ENCODE measurements at regions not wholly inside any gene's neighbourhood (a gene's known extent, or its start where the extent isn't known, plus 50 kb on each side); places are given as distances from the start of the nearest gene placed in this dataset.
"Not testable (repeated sequence)": the region's sequence is repeated elsewhere in the genome, so short reads cannot be mapped to it uniquely, and the experiment has no call there.

DNA sequence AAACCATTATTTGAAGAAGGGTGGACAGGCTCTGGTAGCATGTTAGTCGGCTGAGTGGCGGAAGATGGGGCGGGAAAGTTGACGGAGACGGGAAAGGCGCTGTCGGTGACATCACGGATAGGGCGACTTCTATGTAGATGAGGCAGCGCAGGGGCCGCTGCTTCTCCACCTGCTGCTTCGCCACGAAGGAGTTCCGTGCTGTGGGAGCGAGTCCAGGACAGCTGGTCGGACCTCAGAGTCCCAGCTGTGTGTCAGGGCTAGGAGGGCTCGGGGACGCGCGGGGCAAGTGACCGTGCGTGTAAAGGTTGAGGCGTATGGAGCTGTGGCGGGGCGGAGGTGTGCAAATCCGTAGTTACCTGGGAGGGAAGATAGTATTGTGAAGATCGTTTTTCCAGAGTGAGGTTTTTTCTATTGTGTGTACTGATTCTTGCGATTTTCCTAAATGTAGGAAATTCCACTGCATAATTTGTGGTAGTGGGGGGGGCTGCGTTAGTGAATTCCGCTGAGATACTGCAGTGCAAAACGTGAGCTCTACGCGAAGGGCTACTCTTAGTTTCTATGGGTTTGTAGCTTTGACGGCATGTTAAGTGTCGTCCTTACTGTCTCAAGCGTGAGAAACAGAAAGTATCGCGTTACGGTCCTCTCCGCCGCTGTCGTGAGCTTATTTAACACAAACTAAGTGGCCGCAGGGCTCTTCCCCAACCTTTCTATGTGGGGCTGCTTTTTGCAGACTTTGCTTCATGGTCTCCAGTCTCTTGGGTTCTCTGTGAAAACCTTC lies 111.2 kb upstream of the NBPF11 start (continued):
- TF ChIP-seq, protein P1, sequence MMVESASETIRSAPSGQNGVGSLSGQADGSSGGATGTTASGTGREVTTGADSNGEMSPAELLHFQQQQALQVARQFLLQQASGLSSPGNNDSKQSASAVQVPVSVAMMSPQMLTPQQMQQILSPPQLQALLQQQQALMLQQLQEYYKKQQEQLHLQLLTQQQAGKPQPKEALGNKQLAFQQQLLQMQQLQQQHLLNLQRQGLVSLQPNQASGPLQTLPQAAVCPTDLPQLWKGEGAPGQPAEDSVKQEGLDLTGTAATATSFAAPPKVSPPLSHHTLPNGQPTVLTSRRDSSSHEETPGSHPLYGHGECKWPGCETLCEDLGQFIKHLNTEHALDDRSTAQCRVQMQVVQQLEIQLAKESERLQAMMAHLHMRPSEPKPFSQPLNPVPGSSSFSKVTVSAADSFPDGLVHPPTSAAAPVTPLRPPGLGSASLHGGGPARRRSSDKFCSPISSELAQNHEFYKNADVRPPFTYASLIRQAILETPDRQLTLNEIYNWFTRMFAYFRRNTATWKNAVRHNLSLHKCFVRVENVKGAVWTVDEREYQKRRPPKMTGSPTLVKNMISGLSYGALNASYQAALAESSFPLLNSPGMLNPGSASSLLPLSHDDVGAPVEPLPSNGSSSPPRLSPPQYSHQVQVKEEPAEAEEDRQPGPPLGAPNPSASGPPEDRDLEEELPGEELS (CRISPR knock-in tag; IDR thresholded peaks at IDR 0.05): no peak; the same call in 1 of the 2 replicates
- peak; percentile 98 for TF ChIP-seq SMAD3 (CRISPR knock-in tag; IDR thresholded peaks at IDR 0.05; ENCODE audit: borderline replicate concordance)

DNA sequence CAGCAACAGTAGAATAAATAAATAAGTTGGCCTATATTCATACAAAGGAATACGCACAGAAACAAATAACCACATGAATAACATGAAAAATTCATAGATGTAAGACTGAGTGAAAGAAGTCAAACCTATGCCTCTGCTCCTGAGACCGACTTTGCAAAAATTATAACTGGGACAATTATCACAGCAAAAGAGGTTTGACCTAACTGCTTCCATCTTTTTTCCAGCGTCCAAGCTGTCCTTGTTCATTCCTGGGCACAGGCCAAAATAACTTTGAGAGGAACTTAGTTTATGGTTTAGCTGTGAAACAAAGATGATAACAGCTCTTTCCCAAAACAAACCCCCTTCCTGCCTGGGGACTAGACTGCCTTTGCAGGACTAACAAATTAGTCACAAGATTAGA lies 109.6 kb upstream of the NBPF11 start:
- H3K36me3 Mint-ChIP-seq; POLR2A ChIA-PET; H3K4me3 Mint-ChIP-seq; H3K9me3 Mint-ChIP-seq; H3K27me3 Mint-ChIP-seq (ENCODE audit: low read depth); ATAC-seq; H3K27ac Mint-ChIP-seq; DNase-seq (ENCODE audit: low spot score): not testable (repeated sequence)
- H3K4me1 Mint-ChIP-seq: peaks cover 23% of the 10 kb centered on the region
- CTCF ChIA-PET: interaction anchor here (1.2 kb wide), 1 partner anchor 84 kb away, joined by 4 read pairs; no protein-coding TSS in a partner anchor

DNA sequence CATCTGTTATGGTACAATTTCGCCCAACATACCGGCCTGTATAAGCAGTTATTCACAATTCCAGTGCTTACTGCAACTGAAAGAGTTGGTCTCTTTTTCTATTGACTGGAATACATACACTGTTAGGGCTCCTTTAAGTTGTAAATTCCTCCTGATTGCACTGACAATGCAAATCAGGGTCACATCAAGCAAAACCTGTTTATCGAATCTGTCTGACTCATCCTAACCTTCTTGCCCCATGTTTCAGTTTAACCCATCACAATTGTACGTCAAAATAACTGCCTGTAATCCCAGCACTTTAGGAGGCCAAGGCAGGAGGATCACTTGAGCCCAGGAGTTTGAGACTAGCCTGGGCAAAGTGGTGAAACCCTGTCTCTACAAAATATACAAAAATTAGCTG lies 105.8 kb upstream of the NBPF11 start:
- H3K36me3 Mint-ChIP-seq; POLR2A ChIA-PET; ATAC-seq; H3K27me3 Mint-ChIP-seq (ENCODE audit: low read depth); H3K4me3 Mint-ChIP-seq; H3K9me3 Mint-ChIP-seq; DNase-seq (ENCODE audit: low spot score); CTCF ChIA-PET: not testable (repeated sequence)
- peaks cover 19% of the 10 kb centered on the region for H3K4me1 Mint-ChIP-seq
- H3K27ac Mint-ChIP-seq: 0 out of 2 replicates have a peak overlapping the region, but pooled peaks have one; percentile 32

DNA sequence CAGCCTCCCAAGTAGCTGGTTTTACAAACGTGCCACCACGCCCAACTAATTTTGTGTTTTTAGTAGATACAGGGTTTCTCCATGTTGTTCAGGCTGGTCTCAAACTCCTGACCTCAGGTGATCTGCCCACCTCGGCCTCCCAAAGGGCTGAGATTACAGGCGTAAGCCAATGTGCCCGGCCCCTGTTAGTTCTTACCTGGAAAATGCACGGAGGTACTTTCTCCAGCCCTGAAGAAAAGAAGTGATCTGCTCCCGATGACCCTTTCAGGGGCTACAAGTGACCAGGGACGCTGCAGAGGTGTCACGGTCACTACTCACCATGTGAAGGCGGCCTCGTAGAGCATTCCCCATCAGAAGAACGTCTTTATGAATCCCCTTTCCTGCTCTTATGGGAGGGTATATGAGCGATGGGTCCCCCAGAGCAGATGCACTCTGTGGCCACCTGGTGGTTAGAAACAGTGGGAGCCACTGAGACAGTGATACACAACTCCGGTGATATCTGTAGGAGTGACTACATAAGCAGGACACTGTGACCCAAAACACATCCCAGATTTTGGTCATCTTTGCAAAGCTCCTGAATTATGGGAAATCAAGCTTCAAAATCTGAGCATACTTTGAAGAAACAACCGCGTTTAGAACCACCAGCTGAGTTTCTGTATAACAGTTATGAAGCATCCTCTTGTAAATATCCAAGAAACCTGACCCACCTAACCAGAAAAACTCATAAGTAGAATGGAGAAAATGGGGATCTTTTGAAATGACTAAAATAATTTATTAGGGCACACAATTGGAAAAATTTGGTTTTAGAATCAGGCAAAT lies 102.7 kb upstream of the NBPF11 start:
- H3K27ac Mint-ChIP-seq; POLR2A ChIA-PET; H3K4me3 Mint-ChIP-seq; H3K36me3 Mint-ChIP-seq; H3K9me3 Mint-ChIP-seq; CTCF ChIA-PET; H3K27me3 Mint-ChIP-seq (ENCODE audit: low read depth): not testable (repeated sequence)
- peak; percentile 86 for ATAC-seq
- TF ChIP-seq, protein P2, sequence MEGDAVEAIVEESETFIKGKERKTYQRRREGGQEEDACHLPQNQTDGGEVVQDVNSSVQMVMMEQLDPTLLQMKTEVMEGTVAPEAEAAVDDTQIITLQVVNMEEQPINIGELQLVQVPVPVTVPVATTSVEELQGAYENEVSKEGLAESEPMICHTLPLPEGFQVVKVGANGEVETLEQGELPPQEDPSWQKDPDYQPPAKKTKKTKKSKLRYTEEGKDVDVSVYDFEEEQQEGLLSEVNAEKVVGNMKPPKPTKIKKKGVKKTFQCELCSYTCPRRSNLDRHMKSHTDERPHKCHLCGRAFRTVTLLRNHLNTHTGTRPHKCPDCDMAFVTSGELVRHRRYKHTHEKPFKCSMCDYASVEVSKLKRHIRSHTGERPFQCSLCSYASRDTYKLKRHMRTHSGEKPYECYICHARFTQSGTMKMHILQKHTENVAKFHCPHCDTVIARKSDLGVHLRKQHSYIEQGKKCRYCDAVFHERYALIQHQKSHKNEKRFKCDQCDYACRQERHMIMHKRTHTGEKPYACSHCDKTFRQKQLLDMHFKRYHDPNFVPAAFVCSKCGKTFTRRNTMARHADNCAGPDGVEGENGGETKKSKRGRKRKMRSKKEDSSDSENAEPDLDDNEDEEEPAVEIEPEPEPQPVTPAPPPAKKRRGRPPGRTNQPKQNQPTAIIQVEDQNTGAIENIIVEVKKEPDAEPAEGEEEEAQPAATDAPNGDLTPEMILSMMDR (IDR thresholded peaks at IDR 0.05): peak; percentile 72
- DNase-seq (ENCODE audit: low spot score): peak; percentile 59
- H3K4me1 Mint-ChIP-seq: peaks cover 10% of the 10 kb centered on the region

DNA sequence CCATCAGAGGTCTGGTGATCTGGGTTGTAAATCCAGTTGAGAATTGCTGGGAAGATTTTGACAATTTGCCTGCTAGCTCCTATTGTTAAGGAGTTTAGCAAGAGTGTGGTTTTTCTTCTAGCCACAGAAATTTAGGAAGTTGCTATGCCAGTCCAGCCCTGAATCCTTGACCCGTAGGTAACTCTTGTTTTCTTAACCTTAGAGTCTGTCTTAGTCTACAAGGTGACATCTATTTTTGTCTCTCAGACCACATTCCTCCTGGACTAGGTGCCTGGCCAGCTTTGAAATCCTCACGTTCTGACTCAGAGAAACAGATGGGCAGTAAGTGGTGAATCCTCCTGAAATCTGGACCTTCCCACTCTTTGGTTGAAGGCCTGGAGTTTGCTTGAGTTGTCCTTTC lies 101.7 kb upstream of the NBPF11 start:
- peaks cover 10% of the 10 kb centered on the region for H3K4me1 Mint-ChIP-seq
- ATAC-seq; H3K4me3 Mint-ChIP-seq; H3K9me3 Mint-ChIP-seq; POLR2A ChIA-PET; H3K27me3 Mint-ChIP-seq (ENCODE audit: low read depth); H3K27ac Mint-ChIP-seq; CTCF ChIA-PET; DNase-seq (ENCODE audit: low spot score); H3K36me3 Mint-ChIP-seq: not testable (repeated sequence)

DNA sequence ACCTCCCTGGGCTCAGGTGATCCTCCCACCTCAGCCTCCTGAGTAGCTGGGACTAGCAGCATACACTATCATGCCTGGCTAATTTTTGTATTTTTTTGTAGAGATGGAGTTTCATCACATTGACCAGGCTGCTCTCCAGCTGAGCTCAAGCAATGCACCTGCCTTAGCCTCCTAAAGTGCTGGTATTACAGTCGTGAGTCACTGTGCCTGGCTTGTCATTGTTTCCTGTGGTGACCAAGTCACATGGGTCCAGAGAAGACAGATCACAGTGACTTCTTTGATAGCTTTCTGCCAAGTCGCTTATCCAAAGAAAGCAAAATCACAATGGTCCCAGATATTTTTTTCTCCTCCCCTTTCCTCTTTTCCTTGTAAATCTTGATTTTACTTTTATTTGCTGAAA lies 96.7 kb upstream of the NBPF11 start:
- H3K27me3 Mint-ChIP-seq (ENCODE audit: low read depth); H3K27ac Mint-ChIP-seq; H3K4me3 Mint-ChIP-seq; CTCF ChIA-PET; ATAC-seq; H3K4me1 Mint-ChIP-seq; H3K36me3 Mint-ChIP-seq; POLR2A ChIA-PET; H3K9me3 Mint-ChIP-seq; DNase-seq (ENCODE audit: low spot score): not testable (repeated sequence)

DNA sequence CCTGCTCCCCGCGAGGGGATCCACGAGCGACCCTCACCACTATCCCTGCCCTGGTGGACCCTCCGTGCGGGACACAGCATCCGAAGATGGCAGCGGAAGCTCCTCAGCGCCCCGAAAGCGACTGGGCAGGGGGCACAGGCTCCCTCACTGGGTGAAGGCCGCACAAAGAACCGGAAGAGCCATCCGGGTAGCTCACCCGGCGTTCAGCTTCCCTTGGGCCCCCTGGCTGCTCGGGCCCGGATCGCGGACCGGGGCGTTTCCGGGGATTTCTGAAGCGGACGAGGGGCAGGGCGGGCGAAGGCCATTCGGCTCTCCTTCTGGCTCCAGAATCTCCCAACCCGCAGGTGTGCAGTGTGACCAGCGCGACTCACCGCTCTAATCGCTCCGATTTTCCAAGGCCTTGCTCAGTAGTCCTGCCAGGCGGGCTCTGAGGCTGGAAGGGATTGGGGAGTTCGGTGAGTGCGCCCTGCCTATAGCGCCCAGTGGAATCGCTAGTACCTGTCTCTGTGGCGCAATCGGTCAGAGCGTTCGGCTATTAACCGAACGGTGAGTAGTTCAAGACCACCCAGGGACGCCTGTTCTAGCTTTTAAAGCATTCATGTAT lies 94.3 kb upstream of the NBPF11 start:
- H3K36me3 Mint-ChIP-seq; H3K27ac Mint-ChIP-seq; CTCF ChIA-PET; H3K4me1 Mint-ChIP-seq; H3K27me3 Mint-ChIP-seq (ENCODE audit: low read depth); H3K9me3 Mint-ChIP-seq; POLR2A ChIA-PET: not testable (repeated sequence)
- peak overlapping the region; percentile 67 for H3K4me3 Mint-ChIP-seq
- ATAC-seq (peak; percentile 83), DNase-seq (ENCODE audit: low spot score) (peak; percentile 30)

DNA sequence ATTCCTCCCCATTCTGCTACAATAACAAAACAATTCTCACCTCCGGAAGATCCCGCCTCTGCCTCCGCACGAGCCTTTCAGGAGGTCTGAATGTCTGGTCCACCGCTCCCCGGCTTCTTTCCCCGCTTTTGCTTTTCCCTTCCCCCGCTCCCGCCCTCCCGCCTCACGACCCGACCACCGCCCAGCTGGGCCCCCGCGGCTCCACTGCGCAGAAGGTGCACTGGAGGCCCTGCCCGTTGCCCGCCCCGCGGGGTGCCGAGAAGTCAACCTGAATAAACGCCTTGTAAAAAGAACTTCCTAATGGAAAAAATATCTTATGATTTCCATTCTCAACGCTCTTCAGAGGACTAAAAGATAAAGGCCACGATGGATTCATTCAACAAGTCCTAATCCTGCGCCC lies 93.8 kb upstream of the NBPF11 start:
- peak overlapping the region; percentile 30; the same call in 1 of the 2 replicates for H3K4me3 Mint-ChIP-seq
- H3K36me3 Mint-ChIP-seq; DNase-seq (ENCODE audit: low spot score); H3K9me3 Mint-ChIP-seq; H3K27me3 Mint-ChIP-seq (ENCODE audit: low read depth); H3K4me1 Mint-ChIP-seq; POLR2A ChIA-PET; H3K27ac Mint-ChIP-seq; ATAC-seq; CTCF ChIA-PET: not testable (repeated sequence)

DNA sequence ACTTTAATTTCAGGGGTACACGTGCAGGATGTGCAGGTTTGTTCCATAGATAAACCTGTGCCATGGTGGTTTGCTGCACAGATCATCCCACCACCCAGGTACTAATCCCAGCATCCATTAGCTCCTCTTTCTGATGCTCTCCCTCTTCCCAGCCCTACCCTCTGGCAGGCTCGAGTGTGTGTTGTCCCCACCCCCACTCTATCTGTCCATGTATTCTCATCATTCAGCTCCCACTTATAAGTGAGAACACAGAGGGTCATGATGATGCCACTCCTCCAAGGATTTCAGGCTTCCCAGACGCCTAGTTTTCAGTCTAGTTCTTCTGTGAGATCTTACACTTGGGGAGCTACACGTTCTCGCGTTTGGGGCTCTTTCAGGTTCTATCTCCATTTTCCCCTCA lies 93.4 kb upstream of the NBPF11 start:
- CTCF ChIA-PET; DNase-seq (ENCODE audit: low spot score); POLR2A ChIA-PET; H3K36me3 Mint-ChIP-seq; H3K9me3 Mint-ChIP-seq; H3K4me1 Mint-ChIP-seq; H3K27me3 Mint-ChIP-seq (ENCODE audit: low read depth); H3K27ac Mint-ChIP-seq; H3K4me3 Mint-ChIP-seq: not testable (repeated sequence)
- ATAC-seq: peak; percentile 27

DNA sequence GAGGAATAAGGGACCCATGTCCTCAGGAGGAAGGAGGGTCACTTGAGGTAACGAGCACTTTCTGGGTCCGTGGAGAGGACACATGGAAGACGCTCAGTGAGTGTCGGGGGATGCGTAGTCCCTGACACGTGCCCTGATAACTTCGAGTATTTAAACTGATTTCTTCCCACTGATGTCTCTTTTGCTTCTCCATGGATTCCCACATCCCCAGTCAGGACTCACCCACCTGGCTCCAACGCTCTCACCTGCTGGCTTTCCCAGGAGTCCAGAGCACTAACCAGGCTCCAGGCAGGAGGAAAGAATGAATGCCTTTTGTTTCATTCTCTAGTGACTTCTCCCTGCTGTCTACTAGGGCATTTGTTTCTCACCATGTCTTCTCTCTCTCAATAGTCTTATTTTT lies 81.2 kb upstream of the NBPF11 start:
- ATAC-seq; H3K36me3 Mint-ChIP-seq; POLR2A ChIA-PET; H3K4me3 Mint-ChIP-seq; DNase-seq (ENCODE audit: low spot score); H3K4me1 Mint-ChIP-seq; CTCF ChIA-PET; H3K27ac Mint-ChIP-seq; H3K27me3 Mint-ChIP-seq (ENCODE audit: low read depth); H3K9me3 Mint-ChIP-seq: not testable (repeated sequence)
